ENCODE measurements at regions not wholly inside any gene's neighbourhood (a gene's known extent, or its start where the extent isn't known, plus 50 kb on each side); places are given as distances from the start of the nearest gene placed in this dataset.

GRCh38 chrX:45537936-45538335 is 337.3 kb upstream of the DIPK2B start:
- TF ChIP-seq EP300 (IDR thresholded peaks at IDR 0.05), result no peak
- TF ChIP-seq, protein P1, sequence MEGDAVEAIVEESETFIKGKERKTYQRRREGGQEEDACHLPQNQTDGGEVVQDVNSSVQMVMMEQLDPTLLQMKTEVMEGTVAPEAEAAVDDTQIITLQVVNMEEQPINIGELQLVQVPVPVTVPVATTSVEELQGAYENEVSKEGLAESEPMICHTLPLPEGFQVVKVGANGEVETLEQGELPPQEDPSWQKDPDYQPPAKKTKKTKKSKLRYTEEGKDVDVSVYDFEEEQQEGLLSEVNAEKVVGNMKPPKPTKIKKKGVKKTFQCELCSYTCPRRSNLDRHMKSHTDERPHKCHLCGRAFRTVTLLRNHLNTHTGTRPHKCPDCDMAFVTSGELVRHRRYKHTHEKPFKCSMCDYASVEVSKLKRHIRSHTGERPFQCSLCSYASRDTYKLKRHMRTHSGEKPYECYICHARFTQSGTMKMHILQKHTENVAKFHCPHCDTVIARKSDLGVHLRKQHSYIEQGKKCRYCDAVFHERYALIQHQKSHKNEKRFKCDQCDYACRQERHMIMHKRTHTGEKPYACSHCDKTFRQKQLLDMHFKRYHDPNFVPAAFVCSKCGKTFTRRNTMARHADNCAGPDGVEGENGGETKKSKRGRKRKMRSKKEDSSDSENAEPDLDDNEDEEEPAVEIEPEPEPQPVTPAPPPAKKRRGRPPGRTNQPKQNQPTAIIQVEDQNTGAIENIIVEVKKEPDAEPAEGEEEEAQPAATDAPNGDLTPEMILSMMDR (IDR thresholded peaks at IDR 0.05), result no peak
